Omental fat pad (tissue), 3 donors: ENCODE measurements at regions not wholly inside any gene's neighbourhood (a gene's known extent, or its start where the extent isn't known, plus 50 kb on each side); places are given as distances from the start of the nearest gene placed in this dataset.
"Not testable (repeated sequence)": the region's sequence is repeated elsewhere in the genome, so short reads cannot be mapped to it uniquely, and the experiment has no call there.

ENCODE experiments used
- ATAC-seq: fragments of 150-250 bp; one replicate; pipeline ENCODE4 v1.9.1; 2016; ENCODE audit warnings: mild to moderate bottlenecking, moderate library complexity; ENCODE audit not compliant: low FRiP score
- DNase-seq: peaks from one replicate; pipeline ENCODE4 v3.0.0-alpha.2; 2019; ENCODE audit warnings: low spot score
- TF ChIP-seq, protein P1 (sequence below), 3 donors: fragments of 450-650 bp; IDR thresholded peaks; one replicate each; pipeline ENCODE4 v1.5.1; 2016 to 2017; ENCODE audit warnings: antibody characterized with exemption in 3 of 3, mild to moderate bottlenecking in 3 of 3, moderate library complexity in 2 of 3

DNA sequence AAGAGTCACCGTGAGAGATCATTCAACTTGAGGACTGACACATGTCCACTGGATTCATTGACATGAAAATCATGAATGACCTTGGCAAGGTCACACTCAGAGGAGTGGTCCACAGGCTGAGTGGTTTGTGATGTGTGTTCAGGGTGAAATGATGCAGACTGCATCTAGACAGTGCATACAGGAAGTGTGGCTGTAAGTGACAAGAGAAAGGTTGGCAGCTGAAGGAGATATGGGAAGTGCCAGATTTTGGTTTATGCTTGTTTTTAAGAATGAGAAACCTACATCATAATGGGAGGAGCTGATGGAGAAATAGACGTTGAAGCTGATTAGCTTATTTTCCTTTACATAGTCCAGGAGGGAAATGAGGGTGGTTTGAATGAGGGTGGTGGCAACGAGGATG is 64.8 kb upstream of the VIPR2 start:
- TF ChIP-seq, protein P1, sequence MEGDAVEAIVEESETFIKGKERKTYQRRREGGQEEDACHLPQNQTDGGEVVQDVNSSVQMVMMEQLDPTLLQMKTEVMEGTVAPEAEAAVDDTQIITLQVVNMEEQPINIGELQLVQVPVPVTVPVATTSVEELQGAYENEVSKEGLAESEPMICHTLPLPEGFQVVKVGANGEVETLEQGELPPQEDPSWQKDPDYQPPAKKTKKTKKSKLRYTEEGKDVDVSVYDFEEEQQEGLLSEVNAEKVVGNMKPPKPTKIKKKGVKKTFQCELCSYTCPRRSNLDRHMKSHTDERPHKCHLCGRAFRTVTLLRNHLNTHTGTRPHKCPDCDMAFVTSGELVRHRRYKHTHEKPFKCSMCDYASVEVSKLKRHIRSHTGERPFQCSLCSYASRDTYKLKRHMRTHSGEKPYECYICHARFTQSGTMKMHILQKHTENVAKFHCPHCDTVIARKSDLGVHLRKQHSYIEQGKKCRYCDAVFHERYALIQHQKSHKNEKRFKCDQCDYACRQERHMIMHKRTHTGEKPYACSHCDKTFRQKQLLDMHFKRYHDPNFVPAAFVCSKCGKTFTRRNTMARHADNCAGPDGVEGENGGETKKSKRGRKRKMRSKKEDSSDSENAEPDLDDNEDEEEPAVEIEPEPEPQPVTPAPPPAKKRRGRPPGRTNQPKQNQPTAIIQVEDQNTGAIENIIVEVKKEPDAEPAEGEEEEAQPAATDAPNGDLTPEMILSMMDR (IDR thresholded peaks at IDR 0.05) = no peak
- DNase-seq (no peak), ATAC-seq (no peak)

GRCh38 chr7:159207951-159208350 is 63.3 kb upstream of the VIPR2 start:
- no peak for DNase-seq
- ATAC-seq = no peak
- TF ChIP-seq, protein P1 (IDR thresholded peaks at IDR 0.05) = no peak

DNA sequence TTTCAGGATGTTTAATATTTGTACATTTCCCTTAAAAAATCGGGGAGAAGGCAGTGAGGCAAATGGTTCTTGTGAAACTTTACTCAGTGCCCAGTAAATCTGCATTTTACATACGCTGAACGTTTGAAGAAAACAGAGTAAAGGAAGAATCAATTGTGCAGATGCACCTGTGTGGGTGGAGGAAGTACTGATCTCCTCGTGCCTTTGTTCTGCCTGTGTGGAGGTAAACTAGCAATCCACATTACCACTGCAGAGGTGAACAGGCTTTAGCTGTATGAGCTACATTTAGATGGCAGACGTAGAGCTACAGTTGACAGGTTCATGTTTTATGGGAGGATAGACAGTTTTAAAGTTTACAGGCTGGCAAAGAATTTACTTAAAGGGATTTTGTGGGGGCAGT is 62.7 kb upstream of the VIPR2 start:
- TF ChIP-seq, protein P1 (IDR thresholded peaks at IDR 0.05) = no peak
- DNase-seq (no peak), ATAC-seq (no peak)

- no peak for DNase-seq
- no peak for ATAC-seq
Measured at GRCh38 chr7:159205833-159206232, 61.2 kb upstream of the VIPR2 start.

GRCh38 chr7:159204664-159205063 is 60.0 kb upstream of the VIPR2 start:
- TF ChIP-seq, protein P1 (IDR thresholded peaks at IDR 0.05) = no peak
- no peak for ATAC-seq
- DNase-seq = no peak

More at GRCh38 chr7:159205833-159206232, 61.2 kb upstream of the VIPR2 start:
- TF ChIP-seq, protein P1 (IDR thresholded peaks at IDR 0.05) = no peak

GRCh38 chr7:159203253-159203652 is 58.6 kb upstream of the VIPR2 start:
- not testable (repeated sequence) for ATAC-seq, DNase-seq

GRCh38 chr7:159201722-159202330 is 57.2 kb upstream of the VIPR2 start:
- ATAC-seq (no peak), DNase-seq (no peak)
- TF ChIP-seq, protein P1 (IDR thresholded peaks at IDR 0.05) = no peak
